ENCODE measurements at regions not wholly inside any gene's neighbourhood (a gene's known extent, or its start where the extent isn't known, plus 50 kb on each side); places are given as distances from the start of the nearest gene placed in this dataset.

DNA sequence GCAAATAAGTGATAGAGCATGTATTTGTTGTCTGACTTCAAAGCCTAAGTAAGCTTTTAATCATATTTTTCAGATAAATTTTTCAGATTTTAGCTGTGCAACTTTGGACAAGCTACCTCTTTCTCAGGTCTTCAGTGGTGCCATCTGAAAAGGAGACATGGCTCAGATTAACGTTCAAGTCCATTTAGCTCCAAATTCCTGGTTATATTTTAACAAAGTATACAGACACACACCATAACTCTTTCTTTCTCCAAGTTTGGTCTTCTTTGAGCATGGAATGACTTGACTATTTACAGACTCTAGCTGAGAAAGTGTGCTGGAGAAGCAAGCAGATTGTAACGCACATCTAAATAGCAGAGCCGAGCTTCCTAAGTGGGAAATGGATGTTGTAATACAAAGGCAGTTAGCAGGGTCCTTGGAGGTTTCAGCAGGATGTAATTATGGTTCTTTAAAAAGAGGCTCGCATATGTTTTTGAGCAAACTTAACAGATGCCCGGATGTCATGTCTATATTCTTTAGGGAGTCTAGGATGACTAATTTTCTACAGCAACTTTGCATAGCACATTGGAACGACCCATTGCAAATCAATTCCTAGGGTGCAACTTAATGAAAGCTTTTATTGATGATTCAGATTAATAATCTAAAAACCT, 128.1 kb upstream of the E2F8 start:
- no peak for DNase-seq (ENCODE audit: low spot score)

DNA sequence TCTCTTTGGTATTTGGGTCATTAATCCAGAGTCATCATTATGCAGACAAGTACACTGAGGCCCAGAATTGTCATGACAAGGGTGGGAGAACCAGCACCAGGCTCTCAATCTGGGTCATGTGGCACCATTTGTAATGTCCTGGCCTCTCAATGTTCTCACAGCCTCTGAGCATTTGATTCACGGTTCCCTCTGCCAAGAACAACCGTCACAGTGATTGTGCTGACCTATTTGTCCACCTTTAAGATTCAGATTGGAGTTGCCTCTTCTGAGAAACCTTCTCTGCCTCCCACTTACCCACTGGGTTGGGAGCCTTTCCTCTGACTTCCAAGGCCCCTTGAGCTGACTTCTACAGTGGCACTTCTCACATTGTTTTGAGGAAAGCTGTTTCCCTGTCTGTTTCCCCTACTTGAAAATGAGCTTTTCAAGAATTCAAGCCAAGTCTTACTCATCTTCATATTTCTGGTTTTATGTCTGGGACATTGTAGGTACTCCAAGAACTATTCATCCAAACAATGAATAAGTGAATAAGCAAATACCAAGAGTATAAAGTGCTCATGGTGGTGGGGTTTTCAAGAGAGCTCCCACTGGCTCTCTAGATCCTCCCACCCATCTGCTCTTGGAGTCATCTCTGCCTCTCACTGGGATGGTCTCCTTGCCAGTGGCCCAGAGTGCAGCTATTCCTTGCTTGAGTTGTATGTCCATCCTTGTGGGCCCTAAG, 126.4 kb upstream of the E2F8 start:
- no peak for DNase-seq (ENCODE audit: low spot score)

DNA sequence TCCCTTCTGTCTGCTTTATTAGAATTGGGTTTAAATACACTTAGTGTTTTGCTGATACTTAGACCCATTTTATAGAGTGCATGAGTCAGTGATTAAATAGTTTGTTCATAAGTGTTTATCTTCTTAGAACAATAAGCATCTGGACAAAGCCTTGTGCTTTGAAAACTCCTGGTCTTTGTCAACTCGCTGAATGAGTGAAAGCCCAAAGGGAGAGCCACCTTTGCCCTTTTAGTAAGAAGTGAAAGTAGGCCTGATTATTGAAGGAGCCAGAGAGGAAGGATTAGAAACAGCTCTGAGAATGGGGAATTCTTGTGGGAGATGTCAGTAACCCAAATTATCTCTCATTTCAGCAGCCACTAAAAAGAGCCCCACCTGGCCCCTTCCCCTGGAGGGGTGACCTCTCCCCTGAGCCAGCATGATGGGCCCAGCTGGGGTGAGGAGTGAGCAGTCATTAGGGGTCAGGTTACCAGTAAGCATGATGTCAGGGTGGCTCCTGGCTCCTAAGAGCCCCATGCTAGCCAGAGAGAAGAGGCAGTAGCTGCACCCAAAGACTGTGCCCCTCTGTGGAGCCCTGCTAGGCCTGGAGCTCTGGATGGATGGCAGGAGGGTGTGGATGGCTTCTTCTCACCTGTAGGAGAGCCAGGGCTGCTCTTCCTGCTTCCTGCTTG, 125.1 kb upstream of the E2F8 start:
- DNase-seq (ENCODE audit: low spot score) = no peak

DNA sequence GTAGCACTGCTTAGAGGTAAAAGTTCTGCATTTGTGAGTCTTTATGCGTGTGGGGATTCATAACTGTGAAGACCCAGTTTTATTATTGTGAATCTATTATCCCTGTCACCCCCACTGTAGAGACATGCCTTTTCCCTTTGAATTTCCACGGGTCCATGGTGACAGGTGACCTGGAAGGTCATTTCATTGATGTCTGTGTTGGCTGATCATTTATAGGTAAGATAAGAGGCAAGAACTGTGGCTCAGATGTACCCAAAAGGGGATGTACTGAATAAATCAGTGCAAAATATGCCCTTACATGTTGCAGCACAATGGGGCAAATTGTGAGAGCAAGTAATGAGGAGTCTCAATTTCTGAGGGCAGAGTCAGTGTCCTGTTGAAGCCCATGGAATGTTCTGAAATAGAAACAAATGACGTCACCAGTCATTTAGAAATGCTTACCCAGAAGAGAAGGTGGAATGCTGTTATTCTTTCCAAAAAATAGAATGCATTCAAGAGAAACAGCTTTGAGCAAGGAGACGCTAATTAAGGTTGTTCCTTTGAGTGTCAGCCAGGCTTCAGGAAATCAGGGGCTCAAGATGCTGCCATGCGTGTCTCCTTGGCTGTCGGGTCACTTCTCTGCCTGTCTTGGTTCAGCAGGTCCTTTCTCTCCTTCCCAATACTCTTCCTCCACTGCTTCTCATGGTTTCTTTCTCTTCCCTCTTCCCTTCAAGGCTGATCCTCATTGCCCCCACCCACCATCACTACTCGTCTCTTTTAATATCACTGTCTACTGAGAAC, 118.7 kb upstream of the E2F8 start:
- no peak for DNase-seq (ENCODE audit: low spot score)

DNA sequence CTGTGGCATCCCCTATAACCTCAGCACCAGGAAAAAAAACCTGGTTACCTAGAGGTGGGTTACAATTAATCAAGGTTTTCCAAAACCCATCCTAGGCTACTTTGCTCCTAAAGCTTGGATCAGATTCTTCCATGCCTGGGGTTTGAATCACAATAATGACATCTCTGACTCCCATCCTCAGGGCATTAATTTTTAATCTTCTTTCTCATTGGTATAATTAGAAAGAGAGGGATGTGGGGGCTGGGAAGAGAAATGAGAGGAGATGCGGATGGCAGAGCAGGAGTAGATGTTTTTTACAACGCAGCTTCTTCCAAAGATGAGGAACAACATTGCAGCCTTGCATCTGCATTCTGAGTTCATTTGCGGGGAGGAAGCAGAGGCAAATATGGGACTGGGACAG, 117.2 kb upstream of the E2F8 start:
- DNase-seq (ENCODE audit: low spot score) = no peak

DNA sequence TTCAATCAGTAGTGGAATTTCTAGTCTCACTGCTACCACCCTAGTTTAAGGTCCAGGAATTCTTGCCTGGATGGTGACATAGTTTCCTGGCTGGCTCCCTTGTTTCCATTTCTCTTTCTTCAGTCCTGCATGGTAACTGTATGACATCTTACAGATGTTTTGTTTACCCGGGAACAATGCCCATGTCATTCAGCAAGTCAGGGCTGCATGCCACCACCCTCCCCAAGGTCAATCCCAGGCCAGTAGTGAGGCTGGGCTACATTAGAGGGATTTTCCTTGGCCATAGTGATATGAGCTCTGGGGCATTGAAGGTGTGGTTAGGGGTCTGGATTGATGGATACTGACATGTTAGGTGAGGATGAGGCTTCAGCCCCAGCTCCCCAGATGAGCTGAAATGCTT, 114.9 kb upstream of the E2F8 start:
- DNase-seq (ENCODE audit: low spot score) = peak; percentile 8

DNA sequence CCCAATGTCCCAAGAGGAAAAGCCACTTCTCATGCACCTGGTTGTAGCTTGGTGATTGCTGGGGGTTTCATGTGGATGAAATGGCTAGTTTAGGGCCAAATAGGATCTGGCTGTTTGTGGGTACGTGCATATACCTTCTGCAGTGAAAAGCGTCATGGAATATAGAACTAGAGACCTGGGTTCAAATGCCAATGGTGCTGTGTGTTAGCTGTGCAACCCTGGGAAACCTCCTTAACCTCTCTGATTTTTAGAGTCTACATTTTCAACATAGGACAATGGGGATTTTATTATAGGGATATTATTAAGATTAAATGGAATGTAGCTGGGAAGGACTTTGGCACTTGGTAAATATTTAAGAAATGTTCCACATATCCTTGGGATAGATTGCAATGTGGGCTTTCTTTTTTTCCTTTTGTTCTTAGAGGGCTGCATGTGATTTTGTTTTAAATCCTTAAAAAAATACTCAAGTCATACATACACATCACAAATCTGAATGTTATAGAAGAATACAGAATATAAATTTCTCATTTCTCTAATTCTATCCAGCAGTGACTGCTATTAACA, 112.6 kb upstream of the E2F8 start:
- DNase-seq (ENCODE audit: low spot score) = no peak

DNA sequence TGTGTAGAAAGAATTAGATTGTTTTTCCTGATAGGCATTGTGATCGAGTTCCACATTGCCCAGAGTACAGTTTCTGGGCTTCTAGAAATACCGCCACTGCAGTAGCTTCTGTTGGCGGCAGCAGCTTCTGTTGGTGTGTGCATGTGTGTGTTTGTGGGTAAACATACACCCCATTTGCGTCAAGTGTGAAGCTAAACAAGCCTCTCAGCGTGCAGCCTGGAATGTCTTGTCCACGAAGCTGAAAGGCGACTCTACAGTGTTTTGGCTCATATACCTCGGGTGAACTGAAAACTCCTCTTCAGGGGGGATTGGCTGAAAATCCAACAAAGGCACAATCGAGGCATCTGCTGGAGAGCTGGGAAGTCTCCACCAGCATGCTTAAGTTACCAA, 112.0 kb upstream of the E2F8 start:
- no peak for DNase-seq (ENCODE audit: low spot score)

DNA sequence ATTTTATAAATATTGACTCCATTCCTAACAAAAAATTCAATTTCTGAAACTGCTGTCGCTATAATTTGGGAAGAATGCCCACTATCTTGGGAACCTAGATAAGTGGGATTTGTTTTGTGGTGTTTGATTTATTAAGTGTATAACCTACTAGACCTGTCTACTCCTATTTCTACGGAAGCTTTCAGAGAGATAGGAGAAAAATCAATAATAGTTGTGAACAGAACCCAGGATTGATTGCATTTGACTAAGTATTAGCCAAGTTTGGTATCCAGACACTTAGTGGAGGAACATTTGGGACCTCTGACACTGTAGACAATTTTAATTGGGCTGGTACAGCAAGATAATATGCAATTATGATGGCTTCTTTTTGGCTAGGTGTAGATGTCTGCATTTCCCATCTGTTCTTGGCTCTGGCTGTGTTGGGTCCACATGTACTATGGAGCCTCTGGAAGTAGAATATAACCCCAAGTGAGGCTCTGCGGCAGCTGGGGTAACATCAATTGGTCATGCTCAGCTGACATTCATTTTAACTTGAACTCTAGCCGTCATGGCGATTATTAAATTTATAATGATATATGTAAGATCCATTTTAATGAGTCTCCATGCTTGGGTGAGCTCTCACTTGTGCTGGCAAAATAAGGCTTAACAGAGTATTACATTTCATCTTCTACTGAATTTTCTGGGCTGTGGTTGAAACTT, 111.5 kb upstream of the E2F8 start:
- no peak for DNase-seq (ENCODE audit: low spot score)

DNA sequence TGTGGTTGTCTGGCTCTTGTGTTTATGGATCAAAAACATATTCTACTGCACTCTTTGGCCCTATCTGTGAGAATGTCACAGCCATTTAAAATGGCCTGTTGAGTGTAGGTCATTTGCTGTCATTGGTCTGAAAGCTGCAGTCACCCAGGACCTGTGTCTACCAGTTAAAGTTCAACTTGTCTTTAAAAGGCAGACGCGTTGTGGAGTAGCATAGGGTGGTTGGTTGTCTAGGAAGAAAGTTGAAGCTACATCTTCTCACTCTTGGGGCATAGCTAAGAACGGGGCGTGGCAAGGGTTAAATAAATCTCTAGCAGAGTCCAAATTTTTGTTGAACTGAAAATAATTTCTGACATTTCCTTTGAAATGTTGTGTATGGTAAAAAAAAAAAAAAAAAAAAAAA, 110.7 kb upstream of the E2F8 start:
- DNase-seq (ENCODE audit: low spot score) = no peak

DNA sequence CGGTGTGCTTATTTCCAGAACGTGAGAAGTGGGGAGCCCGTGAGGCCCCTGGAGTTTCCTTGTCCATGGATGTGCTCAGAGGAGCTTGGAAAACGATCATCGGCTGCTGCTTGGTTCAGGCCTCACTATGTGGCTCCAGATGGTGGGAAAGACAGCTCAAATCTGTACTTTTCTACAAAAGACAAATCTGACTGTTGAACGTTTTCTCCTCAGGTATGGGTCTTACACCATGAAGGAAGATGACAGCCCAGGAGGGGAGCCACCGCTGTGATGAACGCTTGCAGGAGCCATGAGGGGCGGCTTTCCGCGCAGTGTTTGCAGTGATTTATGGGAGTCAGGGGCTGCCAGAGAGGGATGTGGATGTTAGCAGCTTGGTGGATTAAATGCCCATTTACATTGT, 109.4 kb upstream of the E2F8 start:
- DNase-seq (ENCODE audit: low spot score) = no peak

DNA sequence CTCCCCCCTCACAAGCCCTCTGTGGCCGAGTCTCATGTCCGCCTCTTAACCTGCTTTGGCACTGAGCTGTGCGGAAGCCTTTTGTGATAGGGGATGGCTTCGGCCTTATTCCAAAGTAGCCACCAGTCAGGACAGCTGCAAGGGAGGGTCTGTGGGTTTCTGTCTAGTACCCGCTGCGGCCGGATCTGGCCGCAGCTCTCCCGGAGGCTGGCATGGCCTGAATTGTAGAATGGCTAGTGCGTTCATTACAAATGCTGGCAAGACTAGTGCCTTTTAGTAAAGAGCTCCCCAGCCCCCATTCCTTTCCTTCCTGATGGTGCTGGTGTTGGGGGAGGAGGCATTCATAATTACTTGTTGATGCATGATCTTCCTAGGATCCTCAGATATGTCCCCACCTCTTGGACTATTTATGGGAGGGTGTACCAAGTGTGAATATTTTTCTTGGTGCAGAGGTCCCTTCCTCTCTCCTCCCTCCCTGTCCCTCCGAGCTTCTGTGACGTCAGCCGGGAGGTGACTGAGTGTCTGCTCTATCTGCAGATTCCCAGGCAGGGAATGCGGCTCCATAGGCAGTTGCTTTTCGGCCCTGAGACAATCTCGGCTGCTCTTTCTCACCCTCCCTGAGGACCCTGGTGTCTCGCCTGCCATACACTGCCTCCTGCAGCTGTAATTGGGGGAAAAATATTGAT, 108.7 kb upstream of the E2F8 start:
- DNase-seq (ENCODE audit: low spot score) = no peak

DNA sequence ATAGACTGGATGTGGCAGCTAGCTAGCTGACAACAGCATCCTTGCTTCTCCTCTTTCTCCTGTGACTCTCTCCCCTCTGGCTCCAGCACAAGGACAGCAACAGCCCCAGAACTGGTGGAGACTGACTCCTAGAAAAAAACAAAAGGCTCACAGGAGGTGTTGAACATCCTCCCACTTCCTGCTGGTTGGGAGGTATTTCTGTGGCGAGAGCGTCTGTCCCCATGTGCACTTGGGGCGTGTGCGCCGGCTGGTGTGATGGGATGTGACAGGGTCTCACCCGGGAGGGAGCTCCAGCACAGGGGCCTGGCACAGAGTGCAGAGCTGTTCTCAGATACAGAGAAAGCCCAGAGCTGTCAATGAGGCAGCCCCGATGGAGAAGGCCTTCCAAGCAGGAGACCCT, 107.2 kb upstream of the E2F8 start:
- no peak for DNase-seq (ENCODE audit: low spot score)

DNA sequence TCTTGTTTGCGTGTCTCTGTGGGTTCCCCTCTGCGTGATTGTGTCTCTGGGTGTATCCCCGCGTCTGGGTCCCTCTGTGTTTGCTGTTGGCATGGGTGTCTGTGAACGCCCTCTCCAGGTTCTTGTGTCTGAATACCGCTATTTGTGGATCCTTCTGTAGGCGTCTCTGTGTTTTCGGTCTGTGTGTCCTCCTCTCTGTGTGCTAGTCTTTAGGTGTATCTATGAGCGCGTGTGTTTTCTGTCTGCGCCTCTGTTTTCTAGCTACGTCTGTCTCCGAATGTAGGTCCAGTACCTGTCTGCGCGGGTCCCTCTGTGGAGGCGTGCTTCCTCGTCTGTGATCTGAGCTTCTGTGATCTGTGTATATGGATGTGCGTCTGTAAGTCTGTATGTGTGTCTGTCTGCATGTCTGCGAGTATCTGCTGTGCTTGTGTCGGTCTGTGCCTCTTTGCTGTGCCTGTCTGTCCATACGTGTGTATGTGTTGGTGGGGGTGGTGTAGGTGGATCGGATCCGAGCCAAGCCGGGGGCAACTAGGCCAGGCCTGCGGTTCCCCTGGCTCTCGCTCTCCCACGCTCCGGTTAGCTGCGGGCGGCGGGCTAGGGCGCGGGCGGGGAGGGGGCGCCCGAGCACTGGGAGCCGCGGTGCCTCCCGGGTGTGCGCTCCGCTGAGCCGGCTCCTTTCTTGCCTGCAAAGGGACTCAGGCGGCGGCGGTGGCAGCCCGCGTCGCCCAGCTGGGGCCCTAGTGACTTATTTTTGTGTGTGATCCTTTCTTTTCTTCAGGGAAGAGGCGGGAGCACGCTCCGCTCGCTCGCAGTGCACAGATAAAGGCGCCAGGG, 105.3 kb upstream of the E2F8 start:
- peak; percentile 6 for DNase-seq (ENCODE audit: low spot score)

DNA sequence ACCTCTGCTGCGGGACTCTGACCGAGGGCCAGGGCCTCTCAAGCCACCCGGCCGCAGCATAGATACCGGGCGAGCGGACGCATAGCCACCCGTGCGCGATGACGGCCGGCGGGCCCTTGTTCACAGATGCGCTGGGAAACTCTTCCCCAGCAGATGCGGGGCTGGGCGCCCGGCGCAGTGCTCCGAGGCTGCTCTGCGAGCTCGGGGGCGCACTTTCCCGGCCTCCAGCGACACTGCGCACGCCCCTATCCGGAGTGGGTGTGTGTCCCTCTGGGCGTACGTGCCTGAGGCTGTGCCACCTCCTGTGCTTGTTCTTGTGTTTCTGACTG, 104.7 kb upstream of the E2F8 start:
- DNase-seq (ENCODE audit: low spot score) = no peak

DNA sequence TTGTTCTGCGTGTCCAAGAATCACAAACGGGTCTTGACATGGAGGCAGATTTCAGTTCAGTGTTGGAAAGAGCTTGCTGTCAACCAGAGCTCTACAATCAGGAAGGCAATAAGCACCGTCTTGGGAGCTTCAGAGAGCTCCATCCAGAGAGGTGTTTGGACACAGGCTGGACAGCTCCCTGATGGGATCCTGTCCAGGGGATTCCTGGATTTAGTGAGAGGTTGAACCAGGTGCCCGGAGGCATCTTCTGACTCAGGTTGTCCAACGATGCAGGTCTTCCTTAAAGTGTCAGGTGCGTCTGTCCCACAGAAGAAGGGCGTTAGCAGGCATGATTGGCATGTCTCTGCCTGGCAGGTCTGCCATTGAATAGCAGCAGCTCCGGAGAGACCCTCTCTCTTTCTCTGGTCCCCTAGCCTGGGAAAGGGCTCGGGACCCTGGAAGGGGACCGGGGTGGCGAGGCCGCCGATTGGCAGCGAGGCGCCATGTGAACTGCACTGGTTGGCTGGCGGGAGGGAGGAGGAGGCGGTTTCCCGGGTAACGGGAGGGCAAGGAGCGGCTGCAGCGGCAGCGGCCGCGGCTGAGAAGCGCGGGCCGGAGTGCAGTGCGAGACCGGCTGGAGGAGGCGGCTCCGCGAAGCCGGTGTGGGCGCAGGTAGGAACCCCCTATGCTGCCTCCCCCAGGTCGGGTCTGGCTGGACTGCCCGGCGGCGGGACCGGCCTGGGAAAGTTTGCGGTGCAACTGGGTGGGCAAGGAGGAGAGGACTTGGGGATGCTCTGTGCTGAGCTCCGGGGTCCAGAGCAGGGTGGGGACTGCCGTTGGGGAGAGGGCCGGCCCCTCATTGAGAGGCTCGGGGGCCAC, 104.1 kb upstream of the E2F8 start:
- DNase-seq (ENCODE audit: low spot score) = peak; percentile 33

DNA sequence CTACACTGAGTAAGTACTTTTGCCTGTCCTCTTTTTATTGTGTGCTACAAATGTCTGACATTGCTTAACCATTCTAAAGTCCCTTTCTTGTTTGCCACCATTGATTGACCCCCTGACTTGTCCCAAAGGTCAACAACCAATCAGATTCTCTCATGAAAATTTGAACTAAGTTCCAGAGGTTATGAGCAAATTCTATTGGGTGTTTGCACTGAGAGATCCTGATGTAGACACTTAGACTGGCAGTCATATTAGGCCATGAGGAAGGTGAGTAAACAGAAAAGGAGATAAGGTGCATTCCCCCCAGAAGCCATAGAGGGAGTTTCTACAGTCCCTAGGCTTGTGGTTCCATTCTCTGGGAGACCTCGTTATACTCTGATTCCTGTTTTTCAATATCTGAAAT, 101.3 kb upstream of the E2F8 start:
- DNase-seq (ENCODE audit: low spot score) = no peak

DNA sequence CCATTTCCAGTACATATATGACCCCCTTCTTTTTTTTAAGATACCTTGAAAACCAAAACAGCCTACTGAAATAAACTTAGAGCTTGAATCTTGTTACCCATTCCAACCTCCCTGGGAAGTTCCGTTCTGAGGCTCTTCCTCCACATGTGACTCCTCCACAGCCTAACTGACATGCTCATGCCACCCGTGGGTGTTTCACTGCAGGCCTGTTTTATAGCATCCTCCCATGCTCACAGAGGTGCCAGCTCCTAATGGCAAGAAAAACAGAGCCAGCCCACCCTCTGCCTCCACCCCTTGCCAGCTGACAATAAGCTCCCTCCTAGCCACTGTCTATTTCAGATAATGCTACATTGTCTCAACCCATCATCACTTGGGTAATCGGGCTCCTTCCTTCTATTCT, 97.6 kb upstream of the E2F8 start:
- no peak for DNase-seq (ENCODE audit: low spot score)

DNA sequence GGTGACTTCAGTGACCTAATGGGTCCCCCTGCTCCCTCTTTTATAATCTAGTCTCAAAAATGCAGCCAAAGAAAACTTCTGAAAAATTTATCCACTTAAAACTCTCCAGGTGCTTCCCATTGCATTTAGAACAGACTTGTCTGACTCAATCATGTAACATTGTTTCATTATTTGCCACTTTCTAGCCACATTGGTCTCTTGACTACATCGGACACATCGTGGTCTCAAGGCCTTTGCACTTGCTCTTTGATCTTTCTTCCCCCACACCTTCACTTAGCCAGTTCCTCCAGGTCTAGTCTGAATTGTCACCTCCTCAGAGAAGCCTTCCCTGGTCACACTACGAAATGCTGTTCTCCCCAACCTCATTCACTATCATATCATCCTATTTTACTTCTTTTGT, 97.0 kb upstream of the E2F8 start:
- DNase-seq (ENCODE audit: low spot score) = no peak
